ENCODE measurements at regions not wholly inside any gene's neighbourhood (a gene's known extent, or its start where the extent isn't known, plus 50 kb on each side); places are given as distances from the start of the nearest gene placed in this dataset.

GRCh38 chr9:78782858-78783257 lies 485.9 kb downstream of the PSAT1 start:
- TF ChIP-seq CTCF (IDR thresholded peaks at IDR 0.05): no peak
- no peak for TF ChIP-seq EP300 (IDR thresholded peaks at IDR 0.05)
